NCI-H446 treated with DMSO at 0.1 percent for 48 hours (cell line): ENCODE measurements at regions not wholly inside any gene's neighbourhood (a gene's known extent, or its start where the extent isn't known, plus 50 kb on each side); places are given as distances from the start of the nearest gene placed in this dataset.
"Not testable (repeated sequence)": the region's sequence is repeated elsewhere in the genome, so short reads cannot be mapped to it uniquely, and the experiment has no call there.

Experiments used
- DNase-seq: peaks from one replicate; lab custom pipeline; 2025; lab: John Stamatoyannopoulos, UW

DNA sequence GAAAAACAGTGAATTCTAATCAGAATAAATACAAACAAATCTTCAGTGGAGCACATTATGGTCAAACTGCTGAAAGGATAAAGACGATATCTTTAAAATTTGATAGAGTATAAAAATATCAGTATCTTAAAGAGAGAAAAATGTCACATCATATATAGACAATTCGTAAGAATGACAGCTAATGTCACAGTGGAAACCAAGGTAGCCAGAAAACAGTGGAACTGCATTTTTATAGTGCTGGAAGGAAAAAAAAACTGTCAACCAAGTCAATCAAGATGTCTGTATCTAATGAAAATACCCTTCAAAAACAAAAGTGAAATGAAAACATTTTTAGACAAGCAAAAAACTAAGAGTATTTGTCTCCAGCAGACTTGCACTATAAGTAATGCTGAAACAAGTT lies 73.4 kb upstream of the HMGXB4 start:
- DNase-seq, result no peak

DNA sequence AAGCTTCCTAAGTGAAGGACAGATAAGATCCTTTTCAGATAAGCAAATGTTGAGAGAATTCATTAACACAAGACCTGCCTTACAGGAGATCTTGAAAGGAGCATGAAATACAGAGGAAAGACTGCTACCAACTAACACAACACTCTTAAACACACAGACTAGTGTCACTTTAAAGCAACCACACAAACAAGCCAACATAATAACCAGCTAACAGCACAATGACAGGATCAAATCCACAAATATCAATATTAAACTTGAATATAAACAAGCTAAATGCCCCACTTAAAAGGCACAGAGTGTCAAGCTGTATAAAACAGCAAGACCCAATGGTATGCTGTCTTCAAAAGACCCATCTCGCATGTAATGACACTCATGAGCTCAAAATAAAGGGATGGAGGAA lies 70.8 kb upstream of the HMGXB4 start:
- no peak for DNase-seq

DNA sequence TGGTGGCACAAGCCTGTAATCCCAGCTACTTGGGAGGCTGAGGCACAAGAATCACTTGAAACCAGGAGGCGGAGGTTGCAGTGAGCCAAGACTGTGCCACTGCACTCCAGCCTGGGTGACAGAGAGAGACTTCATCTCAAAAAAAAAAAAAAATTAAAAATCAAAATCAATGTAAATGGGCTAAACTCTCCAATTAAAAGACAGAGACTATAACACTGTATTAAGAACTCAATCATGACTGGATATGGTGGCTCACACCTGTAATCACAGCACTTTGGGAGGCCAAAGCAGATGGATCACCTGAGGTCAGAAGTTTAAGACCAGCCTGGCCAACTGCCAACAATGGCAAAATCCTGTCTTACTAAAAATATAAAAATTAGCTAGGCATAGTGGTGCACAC lies 68.4 kb upstream of the HMGXB4 start:
- not testable (repeated sequence) for DNase-seq

DNA sequence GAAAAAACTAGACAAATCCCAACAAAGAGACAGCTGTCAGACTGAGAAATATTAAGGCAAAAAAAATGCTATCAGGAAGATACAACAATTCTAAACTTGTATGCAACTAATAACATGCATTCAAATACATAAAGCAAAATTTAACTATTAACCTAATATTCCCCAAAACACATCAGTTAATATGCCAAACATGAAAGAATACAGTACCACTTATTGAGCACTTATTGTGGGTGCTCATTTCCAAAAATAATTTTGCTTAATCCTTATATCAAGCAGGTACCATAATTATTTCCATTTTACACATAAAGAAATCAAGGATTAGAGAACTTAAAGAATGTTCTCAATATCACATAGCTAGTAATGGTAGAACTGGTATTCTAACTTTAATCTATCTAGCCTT lies 67.7 kb upstream of the HMGXB4 start:
- DNase-seq, result no peak

DNA sequence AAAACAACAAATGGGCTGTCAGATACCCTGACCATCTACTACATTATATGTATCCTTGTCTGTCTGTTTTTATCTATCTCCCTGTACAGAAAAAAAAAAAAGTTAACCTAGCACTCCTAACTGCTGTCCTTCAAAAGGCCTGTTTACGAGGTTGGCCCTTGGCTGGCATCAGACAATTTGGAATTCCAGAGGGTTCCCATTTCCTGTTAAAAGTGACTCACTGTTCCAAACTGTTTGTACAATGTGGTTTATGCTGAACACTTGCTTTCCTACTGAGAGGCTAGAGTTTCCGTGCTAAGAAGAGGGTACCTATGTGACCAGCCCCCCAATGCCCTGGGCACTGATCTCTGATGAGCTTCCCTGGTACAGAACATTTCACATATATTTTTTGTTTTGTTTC lies 65.9 kb upstream of the HMGXB4 start:
- DNase-seq, result no peak

DNA sequence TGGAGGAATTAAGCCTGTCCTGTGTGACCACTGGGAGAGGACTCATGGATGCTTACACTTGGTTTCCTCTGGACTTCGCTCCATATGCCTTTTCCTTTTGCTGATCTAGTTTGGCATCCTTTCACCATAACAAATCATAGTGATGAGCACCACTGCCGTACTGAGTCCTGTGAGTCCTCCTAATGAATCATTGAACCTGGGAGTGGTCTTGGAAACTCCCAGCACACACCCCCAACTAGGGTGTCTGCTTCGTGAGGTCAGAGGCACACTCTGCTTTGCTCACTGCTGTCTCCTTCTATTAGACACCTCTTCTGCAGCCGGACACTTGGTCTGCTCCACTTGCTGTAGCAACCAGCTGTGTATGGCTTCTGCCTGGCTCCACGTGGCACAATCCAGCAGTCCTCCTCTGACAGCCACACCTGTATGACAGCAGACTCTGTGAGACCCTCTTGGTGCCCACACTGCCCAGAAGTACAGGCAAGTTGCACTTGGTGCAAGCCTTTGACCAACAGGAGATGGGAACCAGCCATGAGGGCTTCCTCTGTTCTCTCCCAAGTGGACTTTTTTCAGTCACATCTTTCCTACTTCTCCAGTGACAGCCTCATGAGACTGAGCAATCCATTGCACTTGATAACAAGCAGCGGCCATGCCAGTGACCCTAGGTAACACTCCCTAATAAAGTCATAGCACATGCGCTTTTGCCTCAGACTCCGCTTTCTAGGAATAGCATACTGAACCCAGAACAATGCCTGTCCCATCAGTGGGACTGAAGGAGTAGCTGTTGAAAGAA lies 65.0 kb upstream of the HMGXB4 start:
- no peak for DNase-seq

DNA sequence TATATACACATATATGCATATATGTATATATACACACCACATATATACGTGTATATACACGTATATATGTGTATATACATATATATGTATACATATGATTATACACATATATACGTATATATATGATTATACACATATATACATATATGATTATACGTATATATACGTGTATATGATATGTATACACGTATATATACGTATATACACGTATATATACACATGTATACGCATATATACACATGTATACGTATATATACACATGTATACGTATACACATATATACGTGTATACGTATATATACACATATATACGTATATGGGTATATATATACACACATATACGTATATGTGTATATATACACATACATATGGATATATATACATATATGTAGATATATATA lies 62.1 kb upstream of the HMGXB4 start:
- no peak for DNase-seq

DNA sequence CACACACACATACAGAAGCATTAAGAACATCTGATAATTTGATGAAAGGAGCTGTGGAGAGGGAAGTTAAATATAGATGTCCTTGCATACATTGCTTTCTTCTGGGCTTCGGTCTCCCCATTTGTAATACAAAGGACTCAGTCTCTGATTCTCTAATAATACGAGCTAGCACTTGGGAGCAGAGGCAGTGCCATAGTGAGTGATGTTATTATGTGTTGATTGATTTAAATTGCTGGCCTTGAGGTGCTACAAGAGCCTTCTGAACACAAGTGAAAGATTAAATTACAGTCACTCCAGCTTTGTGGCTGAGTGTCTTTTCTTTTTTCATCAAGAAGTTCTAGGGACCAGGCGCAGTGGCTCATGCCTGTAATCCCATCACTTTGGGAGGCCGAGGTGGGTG lies 61.5 kb upstream of the HMGXB4 start:
- no peak for DNase-seq

DNA sequence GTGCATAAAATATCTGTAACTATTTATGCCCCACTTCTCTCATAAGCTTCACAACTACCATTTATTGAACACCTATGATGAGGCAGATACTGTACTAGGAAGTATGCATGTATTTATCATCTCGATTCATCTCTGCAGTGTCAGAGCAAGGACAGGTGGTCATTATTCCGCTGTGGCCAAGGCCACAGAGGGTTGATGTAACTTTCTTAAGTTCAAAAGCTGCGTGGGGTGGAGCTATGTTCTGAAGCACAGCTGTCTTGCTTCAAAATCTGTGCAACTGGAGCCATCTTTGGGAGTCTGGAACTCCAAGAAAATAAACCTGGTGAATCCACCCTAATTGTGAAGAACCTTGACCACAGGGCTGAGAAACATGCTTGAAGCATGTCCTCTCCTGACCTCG lies 60.2 kb upstream of the HMGXB4 start:
- DNase-seq, result no peak

DNA sequence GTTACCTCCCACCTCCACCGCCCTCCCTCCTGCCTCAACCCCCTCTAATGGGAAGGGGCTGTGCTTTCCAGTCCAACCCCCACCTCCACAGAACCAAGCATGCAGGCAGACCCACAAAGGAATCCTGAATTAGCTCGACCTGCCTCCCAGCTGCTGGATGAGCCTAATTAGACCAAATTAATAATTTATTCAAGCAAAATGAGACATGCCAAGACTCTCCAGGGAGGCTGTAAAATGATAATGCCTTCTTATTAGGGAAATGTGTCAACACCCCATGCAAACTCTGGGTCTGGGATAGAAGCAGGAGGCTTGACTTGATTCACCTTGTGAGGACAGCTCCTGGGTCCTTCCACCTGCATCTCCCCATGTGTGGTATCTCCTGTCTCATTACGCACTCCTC lies 59.4 kb upstream of the HMGXB4 start:
- no peak for DNase-seq

DNA sequence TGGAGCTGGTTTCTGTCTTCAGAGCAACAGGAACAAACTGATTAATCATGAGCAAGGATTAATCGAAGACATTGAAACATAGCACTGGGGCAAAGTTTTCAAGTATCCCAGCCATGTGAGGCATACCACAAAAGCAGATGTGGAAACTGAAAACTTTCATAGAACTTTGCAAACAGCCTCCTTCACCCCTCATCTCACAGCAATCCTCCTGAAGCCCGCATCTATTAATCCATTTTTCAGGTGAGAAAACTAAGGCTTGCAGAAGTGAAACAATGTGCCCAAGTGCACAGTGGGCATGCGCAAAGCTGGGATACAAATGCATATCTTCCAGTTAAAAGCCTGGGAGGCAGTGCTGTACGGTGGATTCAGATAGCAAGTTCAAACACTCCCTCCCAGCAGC lies 58.6 kb upstream of the HMGXB4 start:
- DNase-seq, result no peak

DNA sequence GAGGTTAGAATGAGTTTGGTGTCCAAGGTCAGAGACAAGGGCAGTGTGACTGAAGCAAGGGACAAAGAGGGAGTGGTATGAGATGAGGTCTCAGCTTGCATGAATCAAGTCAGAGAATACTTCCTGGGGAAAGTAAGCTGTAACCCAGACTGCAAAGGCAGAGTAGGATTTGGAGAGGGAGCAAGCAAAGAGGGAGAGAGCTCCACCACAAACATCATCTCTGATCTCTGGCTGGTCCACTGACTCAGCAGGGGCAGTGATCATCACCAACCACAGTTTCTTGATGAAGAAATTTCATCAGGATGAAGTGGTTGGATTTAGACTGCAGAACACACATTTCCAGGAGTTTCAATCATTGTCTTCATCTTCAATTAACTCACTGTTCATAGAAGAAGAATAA lies 54.9 kb upstream of the HMGXB4 start:
- DNase-seq, result no peak

DNA sequence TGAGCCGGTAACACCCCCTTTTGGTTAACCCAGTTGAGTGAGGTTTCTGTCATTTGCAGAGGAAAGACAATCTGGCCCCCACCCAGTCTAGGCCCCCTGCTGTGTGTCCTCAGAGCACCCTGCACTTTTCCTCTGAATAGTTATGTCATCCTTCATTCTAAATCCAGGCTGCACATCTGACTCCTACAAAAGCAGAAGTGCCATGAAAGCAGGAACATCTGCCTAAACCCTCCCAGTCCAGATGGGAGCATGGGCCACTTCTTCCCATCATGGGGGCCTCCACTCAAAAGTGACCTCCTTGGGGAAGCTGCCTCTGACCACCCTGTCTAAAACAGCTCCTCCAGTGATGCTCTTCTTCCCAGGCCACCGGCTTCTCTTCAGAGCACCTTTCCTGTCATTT lies 53.7 kb upstream of the HMGXB4 start:
- no peak for DNase-seq

DNA sequence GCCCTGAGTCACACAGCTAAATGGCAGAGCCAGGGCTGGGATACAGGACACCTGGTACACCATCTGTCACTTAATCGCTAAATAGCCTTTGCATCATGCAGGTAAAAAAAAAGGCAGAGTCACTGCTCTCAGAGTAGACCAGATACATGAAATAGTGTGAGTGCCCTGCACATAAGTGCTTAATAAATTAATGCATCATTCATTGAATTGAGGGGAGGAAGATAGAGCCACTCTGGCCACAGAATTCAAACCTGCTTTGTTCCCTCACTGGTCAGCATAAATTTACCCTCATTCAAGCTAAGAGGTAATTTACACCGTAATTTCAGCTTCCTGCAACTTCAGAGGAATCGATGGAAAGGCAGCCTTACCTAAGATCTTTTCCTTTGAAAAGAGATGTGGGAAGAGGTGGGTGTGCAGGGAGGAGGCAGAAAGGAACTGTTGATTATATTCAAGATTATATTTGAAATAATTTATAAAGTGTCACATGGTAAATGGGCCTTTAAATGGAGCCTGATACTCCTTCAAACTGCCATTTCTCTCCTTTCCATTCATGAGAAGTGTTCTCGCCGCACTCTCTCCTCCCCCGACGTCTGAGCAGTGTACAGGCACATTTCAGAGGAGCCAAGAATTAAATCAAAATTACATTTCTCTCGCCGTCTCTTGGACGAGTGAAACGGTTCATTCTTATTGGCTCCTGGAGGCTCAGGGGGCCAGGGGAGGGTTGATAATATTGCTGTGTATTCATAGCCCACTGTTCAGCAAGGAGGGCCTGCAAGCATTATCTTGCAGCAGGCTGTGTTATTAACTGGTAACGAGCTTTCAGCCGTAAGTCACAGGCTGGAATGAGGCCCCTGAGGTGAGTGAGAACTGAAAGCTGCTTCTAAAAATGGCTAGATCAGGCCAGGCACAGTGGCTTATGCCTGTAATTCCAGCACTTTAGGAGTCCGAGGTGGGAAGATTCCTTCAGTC lies 52.2 kb upstream of the HMGXB4 start:
- DNase-seq, result no peak

DNA sequence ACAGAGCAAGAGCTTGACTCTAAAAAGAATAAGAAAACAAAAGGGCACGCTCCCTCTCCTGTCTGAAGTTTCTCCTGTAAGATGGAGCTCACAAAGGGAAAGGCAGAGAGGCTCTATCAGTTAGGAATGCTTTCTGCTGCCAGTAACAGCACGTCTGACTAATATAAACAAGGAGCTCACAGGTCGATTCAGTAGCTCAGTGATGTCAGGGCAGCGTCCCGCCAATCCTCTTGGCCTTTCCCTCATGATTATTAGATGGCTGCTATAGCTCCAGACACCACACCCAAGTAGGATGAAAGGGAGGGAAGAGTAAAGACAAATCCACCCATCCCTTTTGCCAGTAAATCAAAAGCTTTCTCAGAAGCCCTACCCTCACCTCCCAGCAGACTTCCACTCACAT lies 51.3 kb upstream of the HMGXB4 start:
- no peak for DNase-seq

DNA sequence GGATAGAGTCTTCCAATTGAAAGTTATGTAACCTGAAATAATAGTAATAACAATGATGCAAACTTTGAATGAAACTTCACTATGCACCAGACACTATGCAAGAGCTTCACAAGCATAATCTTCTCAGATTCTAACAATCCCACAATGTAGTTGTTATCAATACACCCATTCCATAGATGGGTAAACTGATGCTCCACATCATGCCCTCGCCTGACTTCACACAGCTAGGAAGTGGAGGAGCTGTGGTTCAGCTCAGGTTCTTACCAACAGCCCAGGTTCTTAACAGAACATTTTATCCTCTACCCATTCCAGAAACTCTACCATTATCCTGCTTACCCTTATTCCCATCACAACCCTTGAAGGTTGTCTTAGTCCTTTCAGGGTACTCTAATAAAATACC lies 50.4 kb upstream of the HMGXB4 start:
- DNase-seq, result no peak
